ENCODE measurements at regions not wholly inside any gene's neighbourhood (a gene's known extent, or its start where the extent isn't known, plus 50 kb on each side); places are given as distances from the start of the nearest gene placed in this dataset.

DNA sequence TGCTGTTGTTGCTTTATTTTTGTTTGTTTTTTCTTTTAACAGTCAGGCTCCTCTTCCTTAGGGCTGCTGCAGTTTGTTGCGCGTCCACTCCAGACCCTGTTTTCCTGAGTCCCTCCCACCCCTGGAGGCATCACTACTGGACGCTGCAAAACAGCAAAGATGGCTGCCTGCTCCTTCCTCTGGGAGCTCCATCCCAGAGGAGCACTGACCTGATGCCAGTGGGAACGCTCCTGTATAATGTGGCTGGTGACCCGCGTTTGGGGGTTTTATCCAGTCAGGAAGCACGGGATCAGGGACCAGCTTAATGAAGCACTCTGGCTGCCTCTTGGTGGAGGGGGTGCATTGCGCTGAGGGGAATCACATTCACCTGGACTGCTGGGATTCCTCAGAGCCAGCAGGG lies 1005.6 kb downstream of the CDH8 start:
- peaks cover 0 to 21% (median 7%) of the 10 kb centered on the region in 4 donors for H3K9me3 ChIP-seq
- no peak for TF ChIP-seq EP300 (IDR thresholded peaks at IDR 0.05)
- TF ChIP-seq POLR2AphosphoS5 (IDR thresholded peaks at IDR 0.05) = no peak
- TF ChIP-seq POLR2A (IDR thresholded peaks at IDR 0.05) = no peak
- H3K27me3 ChIP-seq = no peaks in the 10 kb centered on the region
- H3K4me1 ChIP-seq = no peaks in the 10 kb centered on the region
- H3K27ac ChIP-seq = no peak overlapping the region
- DNase-seq = no peak
- H3K4me3 ChIP-seq = no peak overlapping the region
- no peaks in the 10 kb centered on the region for H3K36me3 ChIP-seq
- 91 to 94% (median 94%) methylated on average over 8 of the region's 8 CpGs for WGBS, 5 donors
- intact Hi-C loops (cut with DNase I; ENCODE audit: low total_unique reads) = no loop called here

DNA sequence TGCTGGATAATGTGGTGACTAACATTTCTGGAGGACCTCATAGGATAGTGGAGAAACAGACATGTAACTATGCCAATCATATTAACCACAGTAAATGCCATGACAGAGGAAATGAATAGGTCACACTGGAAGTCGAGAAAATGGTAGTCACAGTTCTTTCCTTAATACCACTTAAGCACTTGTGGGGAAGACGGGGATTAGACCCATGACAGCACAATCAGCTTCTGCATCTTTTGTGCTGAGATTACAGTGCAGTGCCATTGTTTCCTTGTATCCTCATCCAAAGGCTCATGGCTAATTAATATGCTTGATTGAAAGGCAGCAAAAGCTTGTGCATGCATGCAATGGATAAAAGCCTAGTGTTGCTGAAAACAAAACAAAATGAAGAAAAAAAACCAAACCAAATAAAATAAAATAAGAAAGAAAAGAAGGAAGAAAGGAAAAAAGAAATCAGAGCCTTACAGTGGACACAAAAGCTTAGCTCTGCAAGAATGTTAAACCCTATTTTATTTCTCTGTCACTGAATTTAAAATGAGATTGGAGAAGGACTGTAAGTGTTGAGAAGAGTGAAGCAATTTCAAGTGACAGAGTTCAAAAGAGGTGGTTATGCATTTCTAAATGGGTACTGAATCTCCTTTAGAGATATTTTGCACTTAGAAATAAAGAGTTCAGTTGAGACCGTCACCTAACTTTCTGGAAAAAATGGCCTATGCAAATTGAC lies 1011.9 kb downstream of the CDH8 start:
- TF ChIP-seq POLR2A (IDR thresholded peaks at IDR 0.05) (no peak), POLR2AphosphoS5 (IDR thresholded peaks at IDR 0.05) (no peak), EP300 (IDR thresholded peaks at IDR 0.05) (no peak)
- TF ChIP-seq, protein P1, sequence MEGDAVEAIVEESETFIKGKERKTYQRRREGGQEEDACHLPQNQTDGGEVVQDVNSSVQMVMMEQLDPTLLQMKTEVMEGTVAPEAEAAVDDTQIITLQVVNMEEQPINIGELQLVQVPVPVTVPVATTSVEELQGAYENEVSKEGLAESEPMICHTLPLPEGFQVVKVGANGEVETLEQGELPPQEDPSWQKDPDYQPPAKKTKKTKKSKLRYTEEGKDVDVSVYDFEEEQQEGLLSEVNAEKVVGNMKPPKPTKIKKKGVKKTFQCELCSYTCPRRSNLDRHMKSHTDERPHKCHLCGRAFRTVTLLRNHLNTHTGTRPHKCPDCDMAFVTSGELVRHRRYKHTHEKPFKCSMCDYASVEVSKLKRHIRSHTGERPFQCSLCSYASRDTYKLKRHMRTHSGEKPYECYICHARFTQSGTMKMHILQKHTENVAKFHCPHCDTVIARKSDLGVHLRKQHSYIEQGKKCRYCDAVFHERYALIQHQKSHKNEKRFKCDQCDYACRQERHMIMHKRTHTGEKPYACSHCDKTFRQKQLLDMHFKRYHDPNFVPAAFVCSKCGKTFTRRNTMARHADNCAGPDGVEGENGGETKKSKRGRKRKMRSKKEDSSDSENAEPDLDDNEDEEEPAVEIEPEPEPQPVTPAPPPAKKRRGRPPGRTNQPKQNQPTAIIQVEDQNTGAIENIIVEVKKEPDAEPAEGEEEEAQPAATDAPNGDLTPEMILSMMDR (IDR thresholded peaks at IDR 0.05) = no peak
- WGBS, 5 donors = 46 to 68% (median 58%) methylated on average over 3 of the region's 3 CpGs
- Histone ChIP-seq H3K27ac (no peak overlapping the region), H3K9me3 (peaks cover 0 to 5% (median 0%) of the 10 kb centered on the region in 4 donors), H3K4me1 (no peaks in the 10 kb centered on the region), H3K4me3 (no peak overlapping the region), H3K27me3 (no peaks in the 10 kb centered on the region), H3K36me3 (no peaks in the 10 kb centered on the region)
- intact Hi-C loops (cut with DNase I; ENCODE audit: low total_unique reads) = no loop called here
- no peak for DNase-seq

DNA sequence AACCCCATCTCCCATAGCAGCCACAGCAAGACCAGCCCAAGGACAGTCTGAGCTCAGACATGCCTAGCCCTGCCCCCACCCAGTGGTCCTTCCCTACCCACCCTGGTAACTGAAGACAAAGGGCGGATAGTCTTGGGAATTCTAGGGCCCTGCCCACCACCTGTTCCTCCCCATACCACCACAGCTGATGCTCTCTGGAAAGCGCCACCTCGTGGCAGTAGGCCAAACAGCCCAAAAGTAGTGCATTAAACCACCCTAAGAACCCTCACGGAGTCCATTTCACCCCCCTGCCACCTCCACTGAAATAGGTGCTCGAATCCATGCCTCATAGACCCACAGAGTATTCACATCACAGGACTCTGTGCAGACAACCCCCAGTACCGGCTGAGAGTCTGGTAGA lies 1021.4 kb downstream of the CDH8 start:
- Histone ChIP-seq H3K27me3 (no peaks in the 10 kb centered on the region), H3K4me3 (no peak overlapping the region), H3K4me1 (no peaks in the 10 kb centered on the region), H3K9me3 (peaks cover 0 to 11% (median 4%) of the 10 kb centered on the region in 4 donors), H3K27ac (no peak overlapping the region), H3K36me3 (no peaks in the 10 kb centered on the region)
- 70 to 78% (median 74%) methylated on average over 6 of the region's 6 CpGs for WGBS, 5 donors
- intact Hi-C loops (cut with DNase I; ENCODE audit: low total_unique reads) = no loop called here
- TF ChIP-seq POLR2A (IDR thresholded peaks at IDR 0.05) (no peak), EP300 (IDR thresholded peaks at IDR 0.05) (no peak)
- DNase-seq = no peak

DNA sequence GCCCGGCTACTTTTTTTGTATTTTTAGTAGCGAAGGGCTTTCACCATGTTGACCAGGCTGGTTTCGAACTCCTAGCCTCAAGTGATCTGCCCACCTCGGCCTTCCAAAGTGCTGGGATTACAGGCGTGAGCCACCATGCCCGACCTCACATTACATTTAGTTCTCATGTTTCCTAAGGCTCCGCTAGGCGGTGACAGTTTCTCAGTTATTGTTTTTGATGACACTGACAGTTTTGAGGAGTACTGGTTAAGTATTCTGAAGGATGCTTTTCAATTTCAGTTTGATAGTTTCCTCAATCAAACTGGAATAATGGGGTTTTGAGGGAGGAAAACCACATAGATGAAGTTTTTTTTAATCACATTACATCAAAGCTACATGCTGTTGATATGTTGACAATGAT lies 1028.5 kb downstream of the CDH8 start:
- Histone ChIP-seq H3K27me3 (no peaks in the 10 kb centered on the region), H3K9me3 (no peaks in the 10 kb centered on the region), H3K36me3 (no peaks in the 10 kb centered on the region), H3K27ac (no peak overlapping the region), H3K4me3 (no peak overlapping the region), H3K4me1 (no peaks in the 10 kb centered on the region)
- intact Hi-C loops (cut with DNase I; ENCODE audit: low total_unique reads) = no loop called here
- no peak for TF ChIP-seq POLR2A (IDR thresholded peaks at IDR 0.05)
- TF ChIP-seq EP300 (IDR thresholded peaks at IDR 0.05) = no peak
- TF ChIP-seq, protein P1 (IDR thresholded peaks at IDR 0.05) = no peak
- no peak for TF ChIP-seq POLR2AphosphoS5 (IDR thresholded peaks at IDR 0.05)
- DNase-seq = no peak
- 75 to 87% (median 84%) methylated on average over 8 of the region's 8 CpGs for WGBS, 5 donors

DNA sequence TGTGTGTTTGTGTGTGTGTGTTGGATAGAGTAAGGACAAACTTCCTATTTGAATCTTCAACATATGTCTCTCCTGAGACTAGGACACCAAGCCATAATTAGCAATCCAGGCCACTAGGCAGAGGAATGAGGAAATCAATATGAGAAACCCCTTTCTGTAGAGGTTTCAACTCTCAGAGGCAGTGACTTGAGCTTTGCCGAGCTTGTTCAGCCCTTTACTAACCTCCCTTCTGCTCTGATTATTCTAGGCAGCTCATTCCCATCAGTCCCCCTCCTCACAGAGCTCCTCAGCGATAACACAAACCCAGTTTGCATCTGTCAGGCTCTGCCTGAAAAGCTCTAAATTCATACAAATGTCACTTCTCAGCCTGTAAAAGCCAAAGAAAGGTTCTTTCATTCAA lies 1030.3 kb downstream of the CDH8 start:
- no peak overlapping the region for H3K27ac ChIP-seq
- no peaks in the 10 kb centered on the region for H3K9me3 ChIP-seq
- TF ChIP-seq, protein P1 (IDR thresholded peaks at IDR 0.05) = no peak
- no peak for TF ChIP-seq POLR2AphosphoS5 (IDR thresholded peaks at IDR 0.05)
- no peak for TF ChIP-seq EP300 (IDR thresholded peaks at IDR 0.05)
- no peak for TF ChIP-seq POLR2A (IDR thresholded peaks at IDR 0.05)
- no peak overlapping the region for H3K4me3 ChIP-seq
- WGBS, 5 donors = 27 to 37% (median 31%) methylated on average over 2 of the region's 2 CpGs
- H3K36me3 ChIP-seq = no peaks in the 10 kb centered on the region
- DNase-seq = no peak
- intact Hi-C loops (cut with DNase I; ENCODE audit: low total_unique reads) = no loop called here
- no peaks in the 10 kb centered on the region for H3K27me3 ChIP-seq
- H3K4me1 ChIP-seq = no peaks in the 10 kb centered on the region

All from stomach (tissue), 8 donors.